Fibroblast of pulmonary artery (primary cell): ENCODE measurements at regions not wholly inside any gene's neighbourhood (a gene's known extent, or its start where the extent isn't known, plus 50 kb on each side); places are given as distances from the start of the nearest gene placed in this dataset.

Source experiments
- DNase-seq: peaks from one replicate; pipeline ENCODE4 v3.0.0-alpha.2; 2010; ENCODE audit warnings: low read depth
- H3K4me3 ChIP-seq: replicated peaks from 2 replicates; pipeline ENCODE4 v1.5.1; 2011; ENCODE audit warnings: low read depth, mild to moderate bottlenecking, control low read depth, low read length, moderate library complexity
- CTCF ChIP-seq: IDR thresholded peaks from 2 replicates; pipeline ENCODE4 v1.5.1; 2011; ENCODE audit warnings: mild to moderate bottlenecking, control low read depth, low read length, inconsistent platforms; ENCODE audit errors: missing control alignments

- no peak overlapping the region for H3K4me3 ChIP-seq
- no peak for TF ChIP-seq CTCF
- no peak for DNase-seq
Measured at GRCh38 chr2:16244966-16245320, 304.6 kb downstream of the MYCN start.

GRCh38 chr2:16244153-16244965, 304.0 kb downstream of the MYCN start:
- DNase-seq, result no peak
- no peak for TF ChIP-seq CTCF
- no peak overlapping the region for H3K4me3 ChIP-seq

- no peak overlapping the region for H3K4me3 ChIP-seq
- TF ChIP-seq CTCF, result no peak
- no peak for DNase-seq
Measured at GRCh38 chr2:16243411-16243996, 303.2 kb downstream of the MYCN start.

GRCh38 chr2:16242906-16243305, 302.6 kb downstream of the MYCN start:
- no peak overlapping the region for H3K4me3 ChIP-seq
- DNase-seq, result no peak
- TF ChIP-seq CTCF, result no peak

GRCh38 chr2:16241166-16242160, 301.1 kb downstream of the MYCN start:
- no peak for TF ChIP-seq CTCF
- DNase-seq, result no peak
- no peak overlapping the region for H3K4me3 ChIP-seq

GRCh38 chr2:16240402-16240801, 300.1 kb downstream of the MYCN start:
- no peak for DNase-seq
- TF ChIP-seq CTCF, result no peak
- no peak overlapping the region for H3K4me3 ChIP-seq
